Endodermal cell (in vitro differentiated cells): ENCODE measurements at regions not wholly inside any gene's neighbourhood (a gene's known extent, or its start where the extent isn't known, plus 50 kb on each side); places are given as distances from the start of the nearest gene placed in this dataset.

Experiments used
- DNase-seq: peaks from one replicate; pipeline ENCODE4 v3.0.0-alpha.2; 2017
- H3K27ac ChIP-seq: 2 replicates; pipeline ENCODE4 v1.5.1; 2013; ENCODE audit warnings: mild to moderate bottlenecking, low read depth, low read length, moderate library complexity
- H3K27me3 ChIP-seq: 2 replicates; pipeline ENCODE4 v1.6.1; 2013; ENCODE audit warnings: mild to moderate bottlenecking, low read length, moderate library complexity; ENCODE audit not compliant: insufficient read depth, control insufficient read depth, poor library complexity, severe bottlenecking
- H3K36me3 ChIP-seq: 2 replicates; pipeline ENCODE4 v1.7.0; 2013; ENCODE audit warnings: mild to moderate bottlenecking, low read length, moderate library complexity; ENCODE audit not compliant: control insufficient read depth, insufficient read depth
- H3K4me1 ChIP-seq: one replicate; pipeline ENCODE4 v1.7.0; 2013; ENCODE audit warnings: low read length; ENCODE audit not compliant: control insufficient read depth, insufficient read depth
- H3K4me3 ChIP-seq: 2 replicates; pipeline ENCODE4 v1.5.1; 2013; ENCODE audit warnings: mild to moderate bottlenecking, low read length, moderate library complexity
- H3K9ac ChIP-seq: 2 replicates; pipeline ENCODE4 v1.6.1; 2013; ENCODE audit warnings: mild to moderate bottlenecking, low read length, moderate library complexity; ENCODE audit not compliant: poor library complexity, severe bottlenecking; ENCODE audit errors: extremely low read depth
- H3K9me3 ChIP-seq: 2 replicates; pipeline ENCODE4 v1.6.1; 2013; ENCODE audit warnings: mild to moderate bottlenecking, low read length, moderate library complexity; ENCODE audit not compliant: control insufficient read depth
- H3K27ac Mint-ChIP-seq: 2 replicates; pipeline ENCODE4 v1.8.0; 2020; ENCODE audit warnings: mixed read lengths
- H3K27me3 Mint-ChIP-seq: 2 replicates; pipeline ENCODE4 v1.8.0; 2021; ENCODE audit warnings: mild to moderate bottlenecking, mixed read lengths; ENCODE audit not compliant: insufficient read depth
- H3K36me3 Mint-ChIP-seq: 2 replicates; pipeline ENCODE4 v1.8.0; 2020; ENCODE audit warnings: low read depth, mixed read lengths
- H3K4me1 Mint-ChIP-seq: 2 replicates; pipeline ENCODE4 v1.8.0; 2020; ENCODE audit warnings: mixed read lengths
- H3K4me3 Mint-ChIP-seq: 2 replicates; pipeline ENCODE4 v1.8.0; 2020; ENCODE audit warnings: mild to moderate bottlenecking, moderate library complexity, mixed read lengths
- H3K9me3 Mint-ChIP-seq: 2 replicates; pipeline ENCODE4 v1.8.0; 2020; ENCODE audit warnings: mild to moderate bottlenecking, mixed read lengths
- WGBS, 2 experiments: methylation state at CpG; one replicate each; pipeline versions ENCODE4 v1.1.5 to v1.1.7; 2013; ENCODE audit warnings: missing lambda C conversion rate in 2 of 2, mixed read lengths in 1 of 2; ENCODE audit not compliant: insufficient coverage in 1 of 2, insufficient read length in 1 of 2; 5-methylcytosine and 5-hydroxymethylcytosine counted together
- TF ChIP-seq, protein P1 (sequence below): fragments of 200-600 bp; sonication (generic); conservative IDR thresholded peaks from 2 replicates; pipeline ENCODE4 v1.5.0; 2021; ENCODE audit warnings: antibody characterized with exemption, mild to moderate bottlenecking

DNA sequence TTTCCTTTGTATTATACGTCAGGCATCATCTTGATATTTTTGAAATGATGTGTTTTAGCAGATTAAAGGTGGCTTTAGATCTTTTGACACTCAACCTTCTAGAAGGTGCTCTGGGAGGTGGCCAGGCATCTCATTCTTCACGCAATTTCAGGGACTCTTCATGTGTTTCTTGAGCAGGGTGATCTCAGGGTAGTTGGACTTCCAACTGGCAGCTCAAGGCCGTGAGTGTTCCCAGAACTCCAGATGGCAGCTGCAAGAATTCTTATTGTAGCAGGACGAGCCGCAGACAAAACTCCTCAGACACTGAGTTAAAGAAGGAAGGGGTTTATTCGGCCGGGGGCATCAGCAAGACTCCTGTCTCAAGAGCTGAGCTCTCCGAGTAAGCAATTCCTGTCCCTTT lies 82.5 kb upstream of the UBAC2 start:
- H3K27ac Mint-ChIP-seq = no peak overlapping the region
- peaks cover 8% of the 10 kb centered on the region for H3K9me3 Mint-ChIP-seq
- no peaks in the 10 kb centered on the region for H3K27me3 ChIP-seq
- H3K9me3 ChIP-seq = no peaks in the 10 kb centered on the region
- no peak overlapping the region for H3K4me3 ChIP-seq
- no peak overlapping the region for H3K9ac ChIP-seq
- peaks cover 13% of the 10 kb centered on the region for H3K27me3 Mint-ChIP-seq
- DNase-seq = no peak
- H3K27ac ChIP-seq = no peak overlapping the region
- H3K4me3 Mint-ChIP-seq = no peak overlapping the region
- no peaks in the 10 kb centered on the region for H3K36me3 Mint-ChIP-seq
- H3K36me3 ChIP-seq = no peaks in the 10 kb centered on the region
- TF ChIP-seq, protein P1, sequence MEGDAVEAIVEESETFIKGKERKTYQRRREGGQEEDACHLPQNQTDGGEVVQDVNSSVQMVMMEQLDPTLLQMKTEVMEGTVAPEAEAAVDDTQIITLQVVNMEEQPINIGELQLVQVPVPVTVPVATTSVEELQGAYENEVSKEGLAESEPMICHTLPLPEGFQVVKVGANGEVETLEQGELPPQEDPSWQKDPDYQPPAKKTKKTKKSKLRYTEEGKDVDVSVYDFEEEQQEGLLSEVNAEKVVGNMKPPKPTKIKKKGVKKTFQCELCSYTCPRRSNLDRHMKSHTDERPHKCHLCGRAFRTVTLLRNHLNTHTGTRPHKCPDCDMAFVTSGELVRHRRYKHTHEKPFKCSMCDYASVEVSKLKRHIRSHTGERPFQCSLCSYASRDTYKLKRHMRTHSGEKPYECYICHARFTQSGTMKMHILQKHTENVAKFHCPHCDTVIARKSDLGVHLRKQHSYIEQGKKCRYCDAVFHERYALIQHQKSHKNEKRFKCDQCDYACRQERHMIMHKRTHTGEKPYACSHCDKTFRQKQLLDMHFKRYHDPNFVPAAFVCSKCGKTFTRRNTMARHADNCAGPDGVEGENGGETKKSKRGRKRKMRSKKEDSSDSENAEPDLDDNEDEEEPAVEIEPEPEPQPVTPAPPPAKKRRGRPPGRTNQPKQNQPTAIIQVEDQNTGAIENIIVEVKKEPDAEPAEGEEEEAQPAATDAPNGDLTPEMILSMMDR = no peak
- WGBS, 2 experiments = 91 to 95% methylated on average over 6 to 8 of the region's 8 CpGs
- no peaks in the 10 kb centered on the region for H3K4me1 ChIP-seq
- H3K4me1 Mint-ChIP-seq = no peaks in the 10 kb centered on the region

DNA sequence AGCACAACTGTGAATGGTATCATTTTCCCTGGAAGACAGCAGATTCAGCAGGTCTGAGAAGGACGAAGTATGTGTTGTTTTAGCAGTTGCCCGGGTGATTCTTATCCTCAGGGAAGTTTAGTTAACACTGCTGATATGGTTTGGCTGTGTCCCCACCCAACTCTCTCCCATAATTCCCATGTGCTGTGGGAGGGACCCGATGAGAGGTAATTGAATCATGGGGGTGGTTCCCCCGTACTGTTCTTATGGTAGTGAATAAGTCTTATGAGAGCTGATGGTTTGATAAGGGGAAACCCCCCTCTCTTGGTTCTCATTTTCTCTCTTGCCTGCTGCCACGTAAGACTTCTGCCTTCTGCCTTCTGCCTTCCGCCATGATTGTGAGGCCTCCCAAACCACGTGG lies 81.0 kb upstream of the UBAC2 start:
- Histone ChIP-seq H3K9ac (no peak overlapping the region), H3K9me3 (no peaks in the 10 kb centered on the region), H3K36me3 (no peaks in the 10 kb centered on the region), H3K4me1 (no peaks in the 10 kb centered on the region), H3K4me3 (no peak overlapping the region), H3K27ac (no peak overlapping the region), H3K27me3 (no peaks in the 10 kb centered on the region)
- 88 to 100% methylated on average over 2 to 5 of the region's 7 CpGs for WGBS, 2 experiments
- Mint-ChIP-seq H3K36me3 (no peaks in the 10 kb centered on the region), H3K27me3 (peaks cover 22% of the 10 kb centered on the region), H3K9me3 (peaks cover 8% of the 10 kb centered on the region), H3K4me1 (no peaks in the 10 kb centered on the region), H3K27ac (no peak overlapping the region), H3K4me3 (no peak overlapping the region)
- TF ChIP-seq, protein P1 = no peak
- no peak for DNase-seq

DNA sequence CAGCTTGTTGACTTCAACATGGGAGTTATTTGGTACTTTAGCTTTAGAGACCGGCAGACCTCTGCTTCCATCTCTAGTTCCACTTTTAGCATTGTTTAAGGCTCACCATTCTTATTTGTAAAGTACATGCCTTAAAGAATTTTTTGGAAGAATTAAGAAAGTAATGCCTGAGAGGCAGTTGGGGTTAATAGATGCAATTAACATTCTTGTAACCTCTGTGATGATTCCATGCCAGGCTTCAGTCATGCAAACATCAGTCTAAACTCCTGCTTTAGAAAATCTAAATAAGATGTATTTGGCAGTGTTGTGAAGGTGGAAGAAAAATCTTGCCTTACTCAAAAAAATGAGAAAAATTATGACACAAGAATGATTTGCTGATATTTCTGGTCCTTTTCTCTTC lies 79.9 kb upstream of the UBAC2 start:
- 67% methylated on average over 1 of the region's 1 CpG; no CpG with 5 or more reads in 1 of the 2 experiments for WGBS, 2 experiments
- Histone ChIP-seq H3K36me3 (no peaks in the 10 kb centered on the region), H3K4me1 (no peaks in the 10 kb centered on the region), H3K9ac (no peak overlapping the region), H3K9me3 (no peaks in the 10 kb centered on the region), H3K4me3 (no peak overlapping the region), H3K27me3 (no peaks in the 10 kb centered on the region), H3K27ac (no peak overlapping the region)
- peaks cover 26% of the 10 kb centered on the region for H3K27me3 Mint-ChIP-seq
- H3K9me3 Mint-ChIP-seq = peaks cover 8% of the 10 kb centered on the region
- no peak for DNase-seq
- H3K4me1 Mint-ChIP-seq = no peaks in the 10 kb centered on the region
- TF ChIP-seq, protein P1 = no peak
- H3K36me3 Mint-ChIP-seq = no peaks in the 10 kb centered on the region
- H3K27ac Mint-ChIP-seq = no peak overlapping the region
- H3K4me3 Mint-ChIP-seq = no peak overlapping the region
